CD4-positive, alpha-beta T cell treated with Interleukin-17A for 1 hour (primary cell): ENCODE measurements at regions not wholly inside any gene's neighbourhood (a gene's known extent, or its start where the extent isn't known, plus 50 kb on each side); places are given as distances from the start of the nearest gene placed in this dataset.
A peak's percentile ranks its signal among the peaks of the same experiment; 100 is the strongest.

Experiments used
- DNase-seq: peaks from one replicate; pipeline ENCODE4 v3.0.0-alpha.2; 2020

- DNase-seq: no peak
Observed at GRCh38 chr15:70212963-70213315, 115.2 kb upstream of the TLE3 start.

- no peak for DNase-seq
Observed at GRCh38 chr15:70212286-70212962, 114.7 kb upstream of the TLE3 start.

- DNase-seq: peak; percentile 2
Observed at GRCh38 chr15:70210528-70210927, 112.8 kb upstream of the TLE3 start.

GRCh38 chr15:70210076-70210475 is 112.4 kb upstream of the TLE3 start:
- DNase-seq: no peak

GRCh38 chr15:70209499-70209898 is 111.8 kb upstream of the TLE3 start:
- DNase-seq: no peak

GRCh38 chr15:70208332-70208731 is 110.6 kb upstream of the TLE3 start:
- no peak for DNase-seq

GRCh38 chr15:70206668-70207067 is 109.0 kb upstream of the TLE3 start:
- no peak for DNase-seq

GRCh38 chr15:70204652-70205051 is 106.9 kb upstream of the TLE3 start:
- no peak for DNase-seq

GRCh38 chr15:70203981-70204560 is 106.4 kb upstream of the TLE3 start:
- DNase-seq: no peak

- DNase-seq: no peak
Observed at GRCh38 chr15:70202756-70203155, 105.0 kb upstream of the TLE3 start.

GRCh38 chr15:70201425-70201775 is 103.7 kb upstream of the TLE3 start:
- no peak for DNase-seq

GRCh38 chr15:70200511-70201424 is 103.1 kb upstream of the TLE3 start:
- DNase-seq: no peak

- DNase-seq: no peak
Observed at GRCh38 chr15:70199540-70200410, 102.1 kb upstream of the TLE3 start.

- DNase-seq: no peak
Observed at GRCh38 chr15:70199124-70199482, 101.4 kb upstream of the TLE3 start.

- no peak for DNase-seq
Observed at GRCh38 chr15:70198441-70199123, 100.9 kb upstream of the TLE3 start.

GRCh38 chr15:70197945-70198361 is 100.2 kb upstream of the TLE3 start:
- DNase-seq: no peak

GRCh38 chr15:70197318-70197944 is 99.7 kb upstream of the TLE3 start:
- no peak for DNase-seq

- peak; percentile 60 for DNase-seq
Observed at GRCh38 chr15:70196372-70197316, 98.9 kb upstream of the TLE3 start.

- no peak for DNase-seq
Observed at GRCh38 chr15:70195587-70196305, 98.0 kb upstream of the TLE3 start.

GRCh38 chr15:70195171-70195570 is 97.5 kb upstream of the TLE3 start:
- DNase-seq: no peak
